ENCODE measurements at regions not wholly inside any gene's neighbourhood (a gene's known extent, or its start where the extent isn't known, plus 50 kb on each side); places are given as distances from the start of the nearest gene placed in this dataset.

DNA sequence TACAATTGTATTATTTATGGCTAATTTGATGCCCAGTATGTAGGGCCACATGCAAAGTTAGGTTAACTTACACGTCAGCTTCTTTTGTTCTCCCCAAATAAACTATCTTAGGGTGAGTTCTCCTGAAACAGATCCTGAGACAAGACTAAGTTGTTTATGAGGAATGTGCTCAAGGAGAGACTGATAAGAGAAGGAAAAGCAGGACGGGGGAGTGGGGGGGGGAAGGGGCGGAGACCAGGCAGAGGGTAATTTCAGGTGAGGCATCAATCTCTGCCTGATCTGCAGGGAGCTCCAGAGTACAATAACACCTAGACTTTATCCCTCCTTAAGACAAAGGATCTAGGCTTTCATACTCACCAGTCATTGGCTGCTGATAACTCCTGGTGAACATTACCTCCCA lies 220.6 kb upstream of the BTBD3 start:
- Histone ChIP-seq H3K18ac (ENCODE audit: low read depth, low read length) (no peak overlapping the region), H3K27ac (ENCODE audit: insufficient read depth, low read length) (no peak overlapping the region), H4K5ac (ENCODE audit: low read depth, low read length) (no peak overlapping the region), H3K79me1 (ENCODE audit: low read depth in 1 of 2, low read length in 2 of 2) (no peaks in the 10 kb centered on the region), H3K23ac (ENCODE audit: low read depth, low read length) (no peak overlapping the region), H2BK120ac (ENCODE audit: low read depth, low read length) (no peak overlapping the region), H3K4me3 (ENCODE audit: insufficient read depth, low read depth, low read length) (no peak overlapping the region), H3K36me3 (ENCODE audit: control insufficient read depth, insufficient read depth, low read length) (no peaks in the 10 kb centered on the region), H2BK5ac (ENCODE audit: low read depth, low read length, poor library complexity, severe bottlenecking) (no peak overlapping the region), H3K9me3 (ENCODE audit: control insufficient read depth, insufficient read depth, low read length) (no peaks in the 10 kb centered on the region), H4K8ac (ENCODE audit: low read depth in 2 of 2, low read length in 2 of 2) (no peak overlapping the region), H2BK20ac (ENCODE audit: low read depth, low read length) (no peak overlapping the region), H4K91ac (ENCODE audit: insufficient read depth, low read depth, low read length) (no peak overlapping the region), H2AFZ (replicated peaks; ENCODE audit: low read length, poor library complexity) (no peak overlapping the region), H3K9me1 (ENCODE audit: insufficient read depth, low read length) (no peaks in the 10 kb centered on the region), H3K27me3 (ENCODE audit: control insufficient read depth, insufficient read depth, low read length) (no peaks in the 10 kb centered on the region), H3K4me2 (ENCODE audit: low read depth, low read length) (no peak overlapping the region), H3K4me1 (ENCODE audit: control insufficient read depth, insufficient read depth, low read length) (no peaks in the 10 kb centered on the region), H3K56ac (ENCODE audit: extremely low read depth, insufficient read depth, low read length) (no peak overlapping the region), H4K20me1 (ENCODE audit: insufficient read depth, low read length) (no peaks in the 10 kb centered on the region), H3K9ac (ENCODE audit: low read depth, low read length) (no peak overlapping the region), H3K14ac (replicated peaks; ENCODE audit: low read depth, low read length) (no peak overlapping the region), H2AK9ac (replicated peaks; ENCODE audit: low read depth, low read length, poor library complexity) (no peak overlapping the region), H2BK15ac (ENCODE audit: low read depth, low read length) (no peak overlapping the region), H2AK5ac (ENCODE audit: low read depth, low read length) (no peak overlapping the region), H3K4ac (ENCODE audit: low read depth, low read length) (no peak overlapping the region)
- in situ Hi-C loops (cut with MboI; ENCODE audit: low sequenced_read_pairs), result no loop called here
- no CpG with 5 or more reads among the region's 3 CpGs for WGBS, 2 experiments (ENCODE audit: extremely low coverage in 2 of 2, insufficient read length in 1 of 2)
- ChIA-PET CTCF (no interaction called here), POLR2A (ENCODE audit: unreplicated experiment) (no interaction called here)
- intact Hi-C loops (cut with micrococcal nuclease), result no loop called here
- no peak for DNase-seq
- no peak for TF ChIP-seq POLR2A (IDR thresholded peaks at IDR 0.05; ENCODE audit: low read depth, low read length)
- BruUV-seq (replicated peaks), result no TSS peak
- dilution Hi-C loops (cut with HindIII; ENCODE audit: low sequenced_read_pairs, unreplicated experiment), result no loop called here
- no peak for ATAC-seq (ENCODE audit: low read depth)
